HG03280 (cell line): ENCODE measurements at regions not wholly inside any gene's neighbourhood (a gene's known extent, or its start where the extent isn't known, plus 50 kb on each side); places are given as distances from the start of the nearest gene placed in this dataset.

ENCODE experiments used
- ATAC-seq: cut with Tn5 transposase; IDR thresholded peaks from one replicate; pipeline ENCODE4 v1.9.1; 2021; ENCODE audit warnings: mild to moderate bottlenecking, moderate library complexity; ENCODE audit not compliant: unreplicated experiment

DNA sequence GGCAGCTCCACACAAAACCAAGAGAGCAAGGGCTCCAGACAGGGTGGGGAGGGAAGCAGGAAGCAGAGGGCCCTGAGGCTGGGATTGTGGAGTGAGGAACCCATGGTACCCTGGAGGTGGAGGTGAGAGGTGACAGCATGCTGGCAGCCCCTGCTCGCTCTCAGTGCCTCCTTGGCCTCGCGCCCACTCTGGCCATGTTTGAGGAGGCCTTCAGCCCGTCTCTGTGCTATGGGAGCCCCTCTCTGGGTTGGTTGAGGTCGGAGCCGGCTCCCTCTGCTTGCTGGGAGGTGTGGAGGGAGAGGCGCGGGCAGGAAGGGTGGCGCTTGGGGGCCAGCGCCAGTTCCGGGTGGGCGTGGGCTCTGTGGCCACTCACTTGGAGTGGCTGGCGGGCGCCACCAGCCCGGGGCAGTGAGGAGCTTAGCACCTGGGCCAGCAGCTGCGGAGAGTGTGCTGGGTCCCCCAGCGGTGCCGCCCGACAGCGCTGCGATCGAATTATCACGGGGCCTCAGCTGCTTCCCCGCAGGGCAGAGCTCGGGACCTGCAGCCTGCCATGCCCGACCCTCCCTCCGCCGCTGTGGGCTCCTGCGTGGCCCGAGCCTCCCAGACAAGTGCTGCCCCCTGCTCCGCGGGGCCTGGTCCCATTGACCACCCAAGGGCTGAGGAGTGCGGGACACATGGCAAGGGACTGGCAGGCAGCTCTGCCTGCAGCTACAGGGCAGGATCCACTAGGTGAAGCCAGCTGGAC lies 196.0 kb downstream of the DACT1 start:
- no peak for ATAC-seq

DNA sequence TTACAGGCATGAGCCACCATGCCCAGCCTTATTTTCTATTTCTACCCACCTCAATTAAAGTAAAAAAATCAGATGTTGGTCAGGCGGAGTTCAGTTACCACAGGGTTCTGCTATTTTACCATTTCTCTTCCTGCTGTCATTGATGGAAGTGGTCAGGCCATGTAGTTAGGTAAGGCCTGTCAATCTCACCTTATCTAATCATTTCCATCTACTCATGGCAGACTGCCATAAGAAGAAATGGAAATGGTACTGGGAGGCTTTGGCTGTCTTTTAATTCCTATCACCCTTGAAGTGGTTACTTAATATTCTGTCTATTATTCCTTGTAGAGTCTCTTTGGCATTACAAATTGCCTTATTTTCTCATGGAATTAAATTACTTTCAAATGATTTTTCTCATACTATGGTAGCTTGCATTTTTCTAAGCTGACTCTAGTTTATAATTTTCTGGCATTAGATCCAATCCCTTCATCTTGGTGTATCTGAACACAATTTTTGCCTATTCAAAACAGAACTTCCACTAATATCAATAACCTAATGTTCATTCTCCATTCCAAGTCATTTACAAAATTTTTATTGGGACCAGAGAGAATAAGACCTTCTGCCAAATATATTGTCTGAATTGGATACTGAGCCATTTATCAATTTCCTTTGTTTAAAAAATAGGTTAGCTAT lies 198.7 kb downstream of the DACT1 start:
- ATAC-seq = no peak

DNA sequence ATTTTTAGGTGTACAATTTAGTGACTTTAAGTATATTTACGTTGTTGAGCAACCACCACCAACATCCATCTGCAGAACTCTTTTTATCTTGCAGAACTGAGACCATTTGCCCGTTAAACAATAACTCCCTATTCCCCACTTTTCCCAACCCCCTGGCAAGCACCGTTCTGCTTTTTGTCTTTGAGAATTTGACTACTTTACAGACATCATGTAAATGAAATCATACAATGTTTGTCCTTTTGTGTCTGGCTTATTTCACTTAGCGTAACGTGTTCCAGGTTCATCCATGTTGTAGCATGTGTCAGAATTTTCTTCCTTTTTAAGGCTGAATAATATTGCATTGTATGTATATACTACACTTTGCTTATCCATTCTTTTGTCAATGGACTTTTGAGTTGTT lies 201.5 kb downstream of the DACT1 start:
- no peak for ATAC-seq

DNA sequence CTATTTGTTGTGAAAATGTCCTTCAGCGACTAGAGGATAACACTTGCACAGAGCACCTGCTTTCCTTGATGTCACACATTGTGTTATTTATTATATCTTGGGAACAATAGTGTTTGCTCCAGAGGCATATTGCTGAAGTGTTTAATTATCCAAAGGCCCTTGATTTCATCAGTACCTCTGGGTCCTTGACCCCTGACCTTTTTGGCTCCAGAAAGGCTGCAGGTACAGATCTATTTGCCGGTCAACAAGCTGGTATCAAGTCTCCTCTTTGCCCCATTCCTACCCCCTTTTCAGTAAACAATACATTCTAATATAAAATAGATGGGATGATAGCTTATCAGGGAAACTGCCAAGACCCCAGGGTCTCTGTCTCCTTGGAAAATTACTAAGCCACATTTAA lies 206.8 kb downstream of the DACT1 start:
- no peak for ATAC-seq

DNA sequence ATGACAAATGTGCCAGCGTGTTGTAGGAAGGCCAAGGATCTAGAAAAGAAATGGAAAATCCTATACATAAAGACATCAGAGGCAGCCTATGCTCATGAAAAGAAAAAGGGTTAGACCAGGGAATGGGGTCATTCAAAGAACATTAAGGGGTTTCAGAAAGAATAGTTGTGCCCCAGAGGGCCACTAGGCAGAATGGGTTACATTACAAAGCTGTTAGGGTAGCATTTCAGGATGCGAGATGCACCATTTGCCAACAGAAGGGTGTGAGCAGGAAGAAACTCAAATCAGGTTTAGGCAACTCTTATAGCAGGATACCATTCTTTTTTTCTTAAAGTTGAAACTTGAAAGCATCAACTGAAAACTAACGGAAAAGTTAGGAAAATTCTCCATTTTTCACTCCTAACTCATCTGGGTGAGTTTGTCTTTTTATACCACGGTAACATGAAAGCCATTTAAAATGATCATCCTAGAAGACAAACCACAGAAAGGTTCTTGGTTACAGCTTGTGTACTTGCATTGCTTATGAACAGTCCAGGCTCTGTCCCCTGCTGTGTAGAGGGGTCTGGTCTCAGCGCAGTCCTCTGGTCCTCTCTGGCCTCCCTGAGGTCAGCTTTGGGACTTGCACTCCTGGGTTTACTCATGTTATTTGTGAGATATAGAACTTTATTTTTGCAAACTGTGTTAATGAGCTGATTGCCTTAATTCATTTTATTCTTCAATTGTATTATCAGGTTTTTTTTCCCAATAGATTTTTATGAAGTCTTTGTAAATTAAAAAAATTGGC lies 209.1 kb downstream of the DACT1 start:
- ATAC-seq = no peak

DNA sequence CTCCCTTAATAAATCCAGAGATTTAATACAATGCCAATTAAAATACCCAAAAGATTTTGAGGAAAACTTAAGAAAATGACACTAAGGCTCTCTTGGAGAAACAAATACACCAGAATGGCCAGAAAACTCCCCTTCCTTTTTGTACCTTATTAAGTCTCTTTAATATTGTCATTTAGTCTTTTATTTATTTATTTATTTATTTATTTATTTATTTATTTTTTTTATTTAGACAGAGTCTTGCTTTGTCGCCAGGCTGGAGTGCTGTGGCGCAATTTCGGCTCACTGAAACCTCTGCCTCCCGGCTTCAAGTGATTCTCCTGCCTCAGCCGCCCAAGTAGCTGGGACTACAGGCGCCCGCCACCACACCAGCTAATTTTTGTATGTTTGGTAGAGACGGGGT lies 210.6 kb downstream of the DACT1 start:
- ATAC-seq = no peak

DNA sequence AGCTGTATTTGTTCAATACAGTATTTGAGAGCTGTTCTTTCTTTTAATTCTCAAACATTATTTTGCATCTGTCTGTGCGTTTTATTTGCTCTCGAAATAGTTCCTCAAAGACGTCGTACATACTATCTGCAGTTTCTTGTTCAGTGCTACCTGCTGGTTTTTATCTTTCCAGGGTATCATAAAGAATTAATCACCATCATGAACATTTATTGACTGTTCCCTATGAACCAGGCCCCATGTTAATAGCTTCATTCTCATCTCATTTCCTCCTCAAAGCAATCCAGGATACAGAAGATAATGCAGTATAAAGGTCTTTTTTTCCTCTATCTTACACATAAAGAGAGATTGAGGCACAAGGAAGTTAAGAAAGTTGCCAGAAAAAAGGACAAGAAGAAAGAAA lies 211.8 kb downstream of the DACT1 start:
- no peak for ATAC-seq

DNA sequence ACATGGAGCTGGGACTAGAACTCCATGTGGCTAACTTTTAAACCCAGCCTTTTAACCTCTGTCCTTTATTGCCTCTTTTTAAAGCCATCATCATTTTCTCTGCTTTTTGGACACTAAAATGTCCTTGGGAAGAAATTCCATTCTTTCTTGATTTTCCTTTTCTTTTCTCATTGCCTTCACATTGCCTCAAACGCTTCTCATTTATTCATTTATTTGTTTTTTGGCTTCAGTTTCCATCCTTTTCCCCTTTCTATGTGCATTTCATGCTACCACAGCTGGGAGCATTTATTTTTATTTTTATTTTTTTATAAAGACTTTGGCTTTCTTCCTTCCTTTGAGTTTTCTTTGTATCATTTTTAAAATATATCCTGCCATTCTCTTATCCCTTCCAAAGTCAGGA lies 212.2 kb downstream of the DACT1 start:
- no peak for ATAC-seq

DNA sequence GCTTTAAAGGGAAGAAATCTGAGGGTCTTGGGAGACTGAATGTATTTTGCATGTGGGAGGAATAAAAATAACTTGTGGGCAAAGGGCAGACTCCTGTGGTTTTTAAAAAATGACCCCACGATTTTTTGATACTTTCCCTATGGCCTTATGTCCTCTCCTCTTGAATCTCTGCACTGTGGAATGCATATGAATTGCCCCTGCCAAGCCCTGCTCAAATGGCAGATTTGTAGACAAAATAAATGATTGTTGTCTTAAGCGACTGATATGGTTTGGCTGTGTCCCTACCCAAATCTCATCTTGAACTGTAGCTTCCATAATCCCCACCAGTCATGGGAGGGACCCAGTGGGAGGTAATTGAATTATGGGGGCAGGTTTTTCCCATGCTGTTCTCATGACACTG lies 223.8 kb downstream of the DACT1 start:
- ATAC-seq = no peak

DNA sequence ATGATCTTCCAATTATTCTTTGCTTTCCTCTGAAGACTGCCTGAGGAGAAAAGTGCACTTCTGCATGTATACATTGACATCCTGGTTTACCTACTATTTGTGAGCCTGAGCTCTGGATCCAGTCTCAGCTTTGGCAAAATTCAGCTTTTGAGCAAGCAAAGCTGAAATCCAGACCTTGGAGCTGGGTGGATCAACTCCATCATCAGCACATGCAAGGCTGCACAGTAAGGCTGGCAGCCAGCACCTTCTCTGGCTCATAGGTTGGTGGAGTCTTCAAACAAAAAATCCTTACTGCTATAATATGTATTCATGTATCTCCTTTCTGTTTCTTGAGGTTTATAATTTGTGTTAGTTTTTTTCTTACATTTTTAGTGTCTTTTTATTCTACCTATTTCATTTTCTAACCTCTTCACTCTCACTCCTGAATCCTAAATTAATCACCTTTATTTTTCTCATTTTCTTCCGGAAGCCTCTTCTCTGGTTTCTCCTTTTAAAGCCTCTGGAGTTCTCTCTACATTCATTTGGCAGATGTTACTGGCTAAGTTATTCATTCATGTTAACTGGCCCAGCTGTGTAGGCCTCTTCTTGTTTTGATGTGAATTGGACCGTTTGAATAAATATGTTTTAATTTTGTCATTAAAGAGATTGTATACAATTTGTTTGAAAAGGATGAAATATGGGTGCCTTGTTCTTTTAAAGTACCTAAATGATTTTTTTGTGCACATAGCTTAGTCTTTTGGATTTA lies 224.8 kb downstream of the DACT1 start:
- ATAC-seq = no peak

DNA sequence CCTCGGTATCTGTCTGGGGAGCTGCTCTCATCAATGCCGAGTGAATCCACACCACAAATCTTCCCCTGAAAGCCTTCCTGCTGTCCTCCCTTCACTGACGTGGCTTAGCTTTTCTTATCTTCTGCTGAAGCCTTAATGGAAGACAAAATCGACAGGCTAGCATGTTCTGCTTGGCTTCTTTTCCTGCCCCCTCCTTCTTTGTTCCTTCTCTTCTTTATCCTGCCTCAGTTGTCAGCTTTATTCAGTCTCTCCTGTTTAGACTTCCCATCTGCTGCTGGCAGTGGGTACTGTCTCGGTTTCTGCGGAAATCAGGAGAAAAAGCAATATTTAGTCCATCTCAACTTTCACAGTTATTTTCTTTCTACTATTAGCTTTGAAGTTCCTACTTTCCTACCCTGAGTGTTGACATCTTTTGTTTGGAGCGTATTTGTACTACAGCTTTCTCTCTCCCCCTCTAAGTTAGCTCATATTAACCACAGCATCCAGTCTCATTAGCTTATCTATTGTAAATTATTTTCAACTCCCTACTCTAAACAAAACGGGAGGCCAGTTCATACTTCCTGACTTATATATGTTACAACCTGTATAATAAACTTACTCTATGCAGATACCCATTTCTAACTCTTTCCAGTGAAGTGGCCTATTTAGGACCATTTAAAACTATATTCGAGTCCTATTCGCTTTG lies 226.0 kb downstream of the DACT1 start:
- no peak for ATAC-seq

DNA sequence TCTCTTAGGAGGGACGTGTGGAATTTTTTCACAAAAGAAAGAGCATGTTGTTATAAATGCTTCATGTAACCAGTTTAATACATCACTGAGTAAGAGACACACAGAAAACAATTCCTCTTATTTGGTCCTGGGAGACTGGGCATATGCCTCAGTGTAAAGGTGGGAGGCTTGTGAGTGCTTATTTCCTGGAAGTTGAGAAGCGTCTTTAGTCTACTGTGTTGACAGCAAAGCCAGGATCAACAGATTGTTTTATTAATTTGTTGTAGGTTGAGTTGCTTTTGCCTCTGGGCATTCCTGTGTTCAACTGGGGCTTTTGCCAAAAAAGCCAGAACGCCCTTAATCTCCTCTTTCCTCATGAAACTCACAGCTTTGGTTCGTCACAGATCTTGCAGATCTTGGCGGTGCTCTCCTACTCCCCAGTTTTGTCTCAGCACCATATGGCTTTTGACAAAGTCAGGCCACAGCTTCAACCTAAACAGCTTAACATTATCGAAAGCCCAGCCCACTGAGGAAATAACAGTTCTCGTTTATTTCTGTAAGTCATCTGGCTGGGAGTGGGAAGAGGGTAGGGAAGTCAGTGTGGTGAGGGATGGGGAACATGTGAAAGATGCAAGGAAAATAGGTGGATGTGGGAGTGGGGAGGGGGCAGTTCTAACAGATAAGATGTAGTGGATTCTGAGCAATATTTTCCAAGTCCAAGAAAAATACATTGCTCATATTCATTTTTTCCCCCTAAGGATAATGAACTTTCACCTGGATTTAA lies 227.2 kb downstream of the DACT1 start:
- no peak for ATAC-seq

DNA sequence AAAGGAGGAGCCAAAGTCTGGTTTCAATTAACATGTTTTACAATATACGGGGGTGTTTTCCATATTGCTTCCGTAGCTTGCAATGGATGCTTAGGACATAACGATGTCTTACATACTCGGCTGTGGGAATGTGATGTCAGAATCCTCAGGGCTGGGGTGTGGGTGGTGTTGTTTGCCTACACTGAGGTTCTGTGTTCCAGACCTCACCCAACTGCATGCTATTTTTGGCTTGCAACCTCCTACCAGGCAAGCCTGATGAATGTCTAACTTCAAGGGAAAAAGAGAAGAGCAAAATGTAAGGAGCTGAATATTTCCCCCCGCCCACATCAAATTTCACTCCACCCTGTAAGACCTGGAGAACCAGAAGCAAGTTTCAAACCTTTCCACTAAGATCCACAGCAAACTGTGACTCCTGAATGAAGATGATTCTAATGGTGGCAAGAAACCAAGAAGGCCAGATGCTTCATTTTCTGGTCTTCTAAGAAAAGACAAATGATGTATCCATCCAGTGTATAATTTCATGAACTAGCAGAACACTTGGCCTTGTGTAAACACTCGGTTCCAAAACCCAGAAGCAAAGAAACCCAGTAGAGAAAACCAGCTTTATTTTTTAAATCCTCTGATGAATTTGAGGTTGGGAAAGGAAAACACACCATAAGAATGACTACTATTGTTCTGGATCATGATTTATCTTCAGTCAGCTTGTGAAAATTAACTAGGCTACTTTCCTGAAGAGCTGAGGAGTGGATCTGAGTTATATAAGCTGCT lies 227.9 kb downstream of the DACT1 start:
- no peak for ATAC-seq

DNA sequence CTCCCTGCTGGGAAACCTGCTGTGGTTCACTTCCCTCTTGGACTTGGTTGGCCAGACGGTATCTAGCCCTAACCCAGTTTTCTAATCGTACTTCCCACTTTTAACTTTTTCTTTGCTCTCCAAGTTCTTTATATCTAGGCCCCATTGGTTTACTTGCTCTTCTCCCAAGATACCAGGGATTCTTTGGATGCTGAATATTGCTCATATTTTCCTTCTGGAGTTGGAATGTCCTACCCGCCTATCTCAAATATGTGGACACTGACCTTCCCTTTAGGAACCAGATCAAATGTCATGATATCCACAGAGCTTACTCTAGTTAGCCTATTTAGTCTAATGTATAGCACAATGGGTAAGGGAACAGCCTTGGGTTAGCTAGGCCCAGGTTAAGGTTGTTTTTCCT lies 228.6 kb downstream of the DACT1 start:
- no peak for ATAC-seq

DNA sequence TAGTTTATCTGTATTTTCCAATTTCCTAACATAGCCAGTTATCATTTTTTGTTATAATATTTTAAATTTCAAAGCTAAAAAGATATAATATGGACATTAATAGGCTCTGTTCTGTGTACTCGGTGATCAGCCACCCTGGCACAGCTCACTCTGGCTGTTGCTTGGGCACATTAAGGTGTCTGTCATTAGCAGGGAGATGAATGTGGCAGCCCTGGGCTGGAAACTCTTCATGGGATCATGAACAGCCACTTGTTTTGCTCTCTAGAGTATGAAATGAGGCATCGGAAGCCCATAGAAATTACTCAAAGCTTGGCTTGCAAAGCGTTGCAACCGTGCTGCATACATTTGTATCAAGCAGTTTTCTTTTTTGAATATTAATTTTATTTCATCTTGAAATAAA lies 233.2 kb downstream of the DACT1 start:
- ATAC-seq = no peak

DNA sequence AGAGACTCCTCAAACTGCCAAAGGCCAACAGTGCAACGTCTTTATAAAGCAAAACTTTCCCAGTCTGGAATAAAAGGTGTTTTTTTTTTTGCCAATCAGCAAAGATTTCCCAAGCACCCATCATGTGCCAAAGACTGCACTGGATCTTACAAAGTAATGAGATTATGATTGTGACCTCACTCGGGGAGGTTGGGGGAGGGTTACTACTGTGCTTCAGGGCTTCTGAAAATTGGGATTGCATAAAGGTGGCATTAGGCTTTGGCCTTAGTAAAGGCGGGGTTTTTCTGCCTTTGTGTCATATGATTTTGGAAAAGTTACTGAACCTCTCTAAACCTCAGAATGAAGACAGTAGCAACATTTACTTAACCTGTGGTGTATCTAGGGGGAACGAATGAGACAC lies 233.8 kb downstream of the DACT1 start:
- no peak for ATAC-seq

DNA sequence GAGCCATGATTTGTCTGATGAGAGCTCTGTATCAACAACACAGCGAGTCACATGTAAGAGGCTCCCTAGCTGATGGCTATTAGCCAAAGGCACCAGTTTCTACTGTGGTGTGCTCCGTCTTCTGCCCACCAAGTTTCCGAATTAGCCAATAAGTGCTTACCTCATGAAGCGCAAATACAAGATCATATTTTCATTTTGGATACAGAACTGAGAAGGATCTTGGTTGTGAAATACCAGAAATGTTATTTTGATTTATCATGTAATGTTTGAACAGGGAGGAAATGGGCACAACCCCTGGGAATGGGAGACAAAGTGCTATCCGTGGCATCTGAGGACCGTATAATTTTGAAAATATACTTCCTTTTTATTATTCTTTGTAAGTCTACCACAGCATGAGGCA lies 234.3 kb downstream of the DACT1 start:
- ATAC-seq = no peak

DNA sequence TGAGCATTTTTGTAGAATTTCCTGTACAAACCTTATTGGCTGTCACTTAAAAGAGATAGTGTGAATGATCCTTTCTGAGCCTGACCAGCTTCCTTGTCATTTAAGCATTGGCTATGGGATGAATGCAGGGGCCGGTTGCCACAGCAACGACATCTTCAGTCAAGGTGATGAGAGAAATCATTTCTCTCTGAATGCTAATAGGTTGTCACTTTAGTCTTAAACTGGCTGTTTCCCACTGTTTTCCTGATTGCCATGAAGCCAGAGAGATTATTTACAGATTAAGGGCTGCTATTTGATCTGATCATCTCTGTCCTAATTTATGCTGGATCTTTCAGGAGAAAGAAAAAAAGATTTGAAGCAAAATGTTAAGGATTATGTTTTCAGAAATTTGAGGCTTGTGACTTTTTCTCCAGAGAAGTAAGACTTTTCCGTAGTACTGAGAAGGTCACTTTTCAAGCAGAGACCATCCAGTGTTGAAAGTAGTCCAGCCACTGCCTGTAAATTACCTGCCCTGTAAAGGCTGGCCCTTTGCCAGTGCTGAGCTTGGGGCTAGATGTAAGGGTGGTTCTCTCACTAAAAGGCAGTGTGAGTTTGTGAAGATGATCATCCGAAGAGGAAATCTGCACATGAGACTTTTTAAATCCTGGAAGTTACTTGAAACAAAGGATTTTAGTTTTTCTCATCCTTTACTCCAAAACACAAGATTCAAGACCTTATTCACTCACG lies 235.6 kb downstream of the DACT1 start:
- ATAC-seq = no peak

DNA sequence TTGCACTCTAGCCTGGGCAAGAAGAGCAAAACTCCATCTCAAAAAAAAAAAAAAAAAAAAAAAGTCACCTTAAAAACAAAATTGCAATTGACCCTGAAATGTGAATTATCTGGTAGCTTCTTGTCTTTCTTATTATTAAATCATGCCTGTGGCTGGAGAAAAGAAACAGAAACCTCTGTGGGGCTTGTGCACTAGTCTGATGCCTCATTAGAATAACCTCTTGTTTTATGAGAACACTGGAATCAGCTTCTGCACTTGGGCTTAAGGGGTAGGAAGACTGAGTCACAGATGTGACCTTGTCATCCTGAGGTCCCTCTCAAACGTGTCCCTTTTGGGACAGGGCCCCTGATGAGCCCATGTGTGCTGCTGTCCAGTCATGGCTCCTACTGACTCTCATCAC lies 237.9 kb downstream of the DACT1 start:
- ATAC-seq = no peak
